ENCODE measurements at regions not wholly inside any gene's neighbourhood (a gene's known extent, or its start where the extent isn't known, plus 50 kb on each side); places are given as distances from the start of the nearest gene placed in this dataset.
A peak's percentile ranks its signal among the peaks of the same experiment; 100 is the strongest.

DNA sequence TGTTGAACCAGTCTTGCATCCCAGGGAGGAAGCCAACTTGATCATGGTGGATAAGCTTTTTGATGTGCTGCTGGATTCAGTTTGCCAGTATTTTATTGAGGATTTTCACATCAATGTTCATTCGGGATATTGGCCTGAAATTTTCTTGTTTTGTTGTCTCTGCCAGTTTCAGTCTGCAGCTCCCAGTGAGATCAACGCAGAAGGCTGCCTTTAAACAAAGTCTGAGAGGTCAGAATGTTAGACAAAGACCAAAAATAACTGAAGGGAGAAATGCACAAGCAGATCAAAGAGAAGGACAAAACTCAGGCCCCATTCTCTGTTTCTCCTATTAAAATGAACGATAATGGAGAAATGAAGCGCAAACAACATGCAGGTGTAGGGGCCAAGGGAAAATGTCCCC lies 170.4 kb downstream of the NHLRC3 start:
- no peak overlapping the region for H2AFZ ChIP-seq (ENCODE audit: low read depth, low read length)
- TF ChIP-seq EZH2phosphoT487 (IDR thresholded peaks at IDR 0.05; ENCODE audit: low read depth) = no peak
- TF ChIP-seq, protein P1, sequence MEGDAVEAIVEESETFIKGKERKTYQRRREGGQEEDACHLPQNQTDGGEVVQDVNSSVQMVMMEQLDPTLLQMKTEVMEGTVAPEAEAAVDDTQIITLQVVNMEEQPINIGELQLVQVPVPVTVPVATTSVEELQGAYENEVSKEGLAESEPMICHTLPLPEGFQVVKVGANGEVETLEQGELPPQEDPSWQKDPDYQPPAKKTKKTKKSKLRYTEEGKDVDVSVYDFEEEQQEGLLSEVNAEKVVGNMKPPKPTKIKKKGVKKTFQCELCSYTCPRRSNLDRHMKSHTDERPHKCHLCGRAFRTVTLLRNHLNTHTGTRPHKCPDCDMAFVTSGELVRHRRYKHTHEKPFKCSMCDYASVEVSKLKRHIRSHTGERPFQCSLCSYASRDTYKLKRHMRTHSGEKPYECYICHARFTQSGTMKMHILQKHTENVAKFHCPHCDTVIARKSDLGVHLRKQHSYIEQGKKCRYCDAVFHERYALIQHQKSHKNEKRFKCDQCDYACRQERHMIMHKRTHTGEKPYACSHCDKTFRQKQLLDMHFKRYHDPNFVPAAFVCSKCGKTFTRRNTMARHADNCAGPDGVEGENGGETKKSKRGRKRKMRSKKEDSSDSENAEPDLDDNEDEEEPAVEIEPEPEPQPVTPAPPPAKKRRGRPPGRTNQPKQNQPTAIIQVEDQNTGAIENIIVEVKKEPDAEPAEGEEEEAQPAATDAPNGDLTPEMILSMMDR (IDR thresholded peaks at IDR 0.05; ENCODE audit: low read depth, low read length) = no peak
- no peaks in the 10 kb centered on the region for H3K79me2 ChIP-seq (ENCODE audit: low read length)
- H3K4me2 ChIP-seq (ENCODE audit: low read length) = no peak overlapping the region
- no peaks in the 10 kb centered on the region for H3K36me3 ChIP-seq (replicated peaks; ENCODE audit: low read depth, low read length)
- no peak overlapping the region for H3K4me3 ChIP-seq (ENCODE audit: low read length)
- no peaks in the 10 kb centered on the region for H3K9me3 ChIP-seq (ENCODE audit: insufficient read depth, low read length)
- no peak overlapping the region for H3K27ac ChIP-seq (ENCODE audit: low read length)
- no peaks in the 10 kb centered on the region for H4K20me1 ChIP-seq (ENCODE audit: insufficient read depth, low read length)
- no peaks in the 10 kb centered on the region for H3K27me3 ChIP-seq (ENCODE audit: low read depth, low read length)
- no peak overlapping the region for H3K9ac ChIP-seq (ENCODE audit: low read length)
- H3K4me1 ChIP-seq (ENCODE audit: low read length) = no peaks in the 10 kb centered on the region

DNA sequence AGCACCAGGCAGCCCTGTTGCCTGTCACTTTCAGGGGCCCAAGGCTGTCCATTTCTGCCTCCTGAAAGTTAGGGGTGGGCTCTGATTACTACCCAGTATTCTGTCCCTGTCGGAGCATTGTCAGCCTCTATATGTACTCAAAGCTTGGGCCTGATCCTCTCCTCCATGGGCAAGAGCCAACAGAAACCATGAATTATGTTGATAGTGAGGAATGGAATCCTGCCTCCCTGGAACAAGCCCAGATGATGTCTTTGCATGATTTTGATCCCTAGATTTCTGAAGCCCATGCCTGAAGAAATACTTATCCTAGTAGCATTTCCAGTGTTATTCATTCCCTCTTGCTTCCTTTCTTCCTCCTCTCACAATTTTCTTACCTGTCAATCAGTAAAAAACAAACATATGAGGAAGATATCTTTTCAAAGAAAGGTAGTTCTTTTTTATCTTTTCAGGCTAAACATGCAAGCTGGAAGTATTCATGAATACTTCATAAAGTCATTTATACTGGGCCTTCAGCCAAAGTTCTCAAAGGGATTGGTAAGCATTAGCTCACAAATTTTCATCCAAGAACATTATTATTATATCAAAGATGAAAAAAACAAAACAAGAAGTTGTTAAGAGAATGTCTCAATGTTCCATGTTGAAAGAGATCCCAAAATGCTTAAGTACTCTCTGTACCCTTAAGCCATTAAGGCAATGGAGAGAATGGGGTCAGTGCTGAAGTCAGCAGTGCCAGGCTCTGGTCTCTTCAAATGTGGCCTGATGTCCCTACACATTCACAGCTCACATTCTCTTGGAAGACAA lies 171.7 kb downstream of the NHLRC3 start:
- Histone ChIP-seq H3K79me2 (ENCODE audit: low read length) (no peaks in the 10 kb centered on the region), H3K4me3 (ENCODE audit: low read length) (no peak overlapping the region), H3K27me3 (ENCODE audit: low read depth, low read length) (no peaks in the 10 kb centered on the region), H3K4me1 (ENCODE audit: low read length) (no peaks in the 10 kb centered on the region), H3K9me3 (ENCODE audit: insufficient read depth, low read length) (no peaks in the 10 kb centered on the region), H4K20me1 (ENCODE audit: insufficient read depth, low read length) (no peaks in the 10 kb centered on the region), H3K27ac (ENCODE audit: low read length) (no peak overlapping the region), H3K9ac (ENCODE audit: low read length) (no peak overlapping the region), H2AFZ (ENCODE audit: low read depth, low read length) (no peak overlapping the region), H3K4me2 (ENCODE audit: low read length) (no peak overlapping the region), H3K36me3 (replicated peaks; ENCODE audit: low read depth, low read length) (no peaks in the 10 kb centered on the region)
- no peak for TF ChIP-seq EZH2phosphoT487 (IDR thresholded peaks at IDR 0.05; ENCODE audit: low read depth)
- TF ChIP-seq, protein P1 (IDR thresholded peaks at IDR 0.05; ENCODE audit: low read depth, low read length) = no peak

DNA sequence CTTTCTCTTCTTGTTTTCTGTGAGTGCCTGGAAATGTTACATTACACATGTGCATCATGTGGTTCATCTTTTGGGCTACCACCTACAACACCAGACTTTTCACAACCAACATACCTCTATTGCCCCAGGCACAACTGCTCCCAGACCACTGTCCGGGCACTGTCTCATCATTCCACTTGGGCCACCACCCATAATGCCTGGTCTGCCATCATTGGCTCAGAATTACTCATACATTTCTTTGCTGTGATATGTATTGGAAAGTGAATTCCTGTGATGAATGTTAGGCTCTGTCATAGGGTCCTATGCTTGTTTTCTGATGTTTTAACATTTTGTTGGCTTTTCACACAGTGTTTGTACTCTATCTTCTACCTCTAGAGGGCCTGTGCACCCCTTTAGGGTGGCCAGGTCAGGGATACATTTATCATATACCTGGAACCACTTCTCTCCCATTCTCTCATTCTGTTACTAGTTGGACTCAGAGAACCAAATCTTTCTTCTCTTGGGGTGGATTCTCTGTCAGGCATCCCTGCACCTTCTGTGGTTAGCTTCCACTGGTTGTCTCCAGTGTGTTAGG lies 172.8 kb downstream of the NHLRC3 start:
- Histone ChIP-seq H3K4me1 (ENCODE audit: low read length) (no peaks in the 10 kb centered on the region), H3K79me2 (ENCODE audit: low read length) (no peaks in the 10 kb centered on the region), H3K4me2 (ENCODE audit: low read length) (no peak overlapping the region), H3K27me3 (ENCODE audit: low read depth, low read length) (no peaks in the 10 kb centered on the region), H3K9me3 (ENCODE audit: insufficient read depth, low read length) (no peaks in the 10 kb centered on the region), H3K36me3 (replicated peaks; ENCODE audit: low read depth, low read length) (no peaks in the 10 kb centered on the region), H3K9ac (ENCODE audit: low read length) (no peak overlapping the region), H3K27ac (ENCODE audit: low read length) (no peak overlapping the region), H2AFZ (ENCODE audit: low read depth, low read length) (no peak overlapping the region), H4K20me1 (ENCODE audit: insufficient read depth, low read length) (no peaks in the 10 kb centered on the region), H3K4me3 (ENCODE audit: low read length) (no peak overlapping the region)
- TF ChIP-seq, protein P1 (IDR thresholded peaks at IDR 0.05; ENCODE audit: low read depth, low read length) = peak; percentile 26
- TF ChIP-seq EZH2phosphoT487 (IDR thresholded peaks at IDR 0.05; ENCODE audit: low read depth) = no peak

DNA sequence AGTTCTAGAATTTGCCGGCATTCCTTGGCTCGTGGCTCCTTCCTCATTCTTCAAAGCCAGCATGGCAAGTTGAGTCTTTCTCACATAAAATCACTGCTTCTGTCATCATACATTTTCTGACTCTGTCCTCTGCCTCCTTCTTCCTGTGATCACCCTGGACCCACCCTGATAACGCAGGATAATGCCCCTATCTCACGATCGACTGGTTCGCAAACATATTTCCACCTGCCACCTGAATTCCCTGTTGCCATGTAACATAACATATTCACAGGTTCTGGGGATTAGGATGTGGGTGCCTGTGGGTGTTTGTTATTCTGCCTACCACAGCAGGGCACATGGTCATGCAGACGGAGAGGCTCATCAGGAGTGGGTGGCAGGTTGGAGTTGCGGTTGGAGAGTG lies 177.7 kb downstream of the NHLRC3 start:
- Histone ChIP-seq H3K79me2 (ENCODE audit: low read length) (no peaks in the 10 kb centered on the region), H3K27me3 (ENCODE audit: low read depth, low read length) (no peaks in the 10 kb centered on the region)

More for the DNA sequence above, 177.7 kb downstream of the NHLRC3 start:
- TF ChIP-seq, protein P1 (IDR thresholded peaks at IDR 0.05; ENCODE audit: low read depth, low read length) = no peak
- no peak for TF ChIP-seq EZH2phosphoT487 (IDR thresholded peaks at IDR 0.05; ENCODE audit: low read depth)
- Histone ChIP-seq H3K27ac (ENCODE audit: low read length) (no peak overlapping the region), H3K9me3 (ENCODE audit: insufficient read depth, low read length) (no peaks in the 10 kb centered on the region), H4K20me1 (ENCODE audit: insufficient read depth, low read length) (no peaks in the 10 kb centered on the region), H3K4me2 (ENCODE audit: low read length) (no peak overlapping the region), H3K4me1 (ENCODE audit: low read length) (no peaks in the 10 kb centered on the region), H3K9ac (ENCODE audit: low read length) (no peak overlapping the region), H3K4me3 (ENCODE audit: low read length) (no peak overlapping the region), H3K36me3 (replicated peaks; ENCODE audit: low read depth, low read length) (no peaks in the 10 kb centered on the region), H2AFZ (ENCODE audit: low read depth, low read length) (no peak overlapping the region)
